DOHH2 (cell line): ENCODE measurements at regions not wholly inside any gene's neighbourhood (a gene's known extent, or its start where the extent isn't known, plus 50 kb on each side); places are given as distances from the start of the nearest gene placed in this dataset.

Experiments used
- H3F3A ChIP-seq: fragments of 200-600 bp; sonication (generic), shearing (Covaris generic); 2 replicates; pipeline ENCODE4 v1.6.0; 2016; ENCODE audit warnings: antibody characterized with exemption, mild to moderate bottlenecking; ENCODE audit not compliant: control insufficient read depth, insufficient read depth
- H3K27ac ChIP-seq: fragments of 200-600 bp; sonication (generic); 2 replicates; pipeline ENCODE4 v1.5.1; 2014; ENCODE audit warnings: low read depth, mild to moderate bottlenecking, low read length, moderate library complexity
- H3K27me3 ChIP-seq: fragments of 200-600 bp; sonication (generic); 2 replicates; pipeline ENCODE4 v1.6.1; 2014; ENCODE audit warnings: mild to moderate bottlenecking, low read length, mixed read lengths; ENCODE audit not compliant: control insufficient read depth
- H3K36me3 ChIP-seq: fragments of 200-600 bp; sonication (generic); 2 replicates; pipeline ENCODE4 v1.6.1; 2014; ENCODE audit warnings: mild to moderate bottlenecking, low read length, moderate library complexity, mixed read lengths; ENCODE audit not compliant: control insufficient read depth
- H3K4me1 ChIP-seq: fragments of 200-600 bp; sonication (generic); 2 replicates; pipeline ENCODE4 v1.6.1; 2014; ENCODE audit warnings: mild to moderate bottlenecking, low read length, mixed read lengths; ENCODE audit not compliant: control insufficient read depth
- H3K4me2 ChIP-seq: fragments of 200-600 bp; sonication (generic); 2 replicates; pipeline ENCODE4 v1.6.0; 2014; ENCODE audit warnings: mild to moderate bottlenecking, low read length, moderate library complexity
- H3K4me3 ChIP-seq: fragments of 200-600 bp; sonication (generic); 2 replicates; pipeline ENCODE4 v1.5.1; 2014; ENCODE audit warnings: mild to moderate bottlenecking, low read length, mixed read lengths
- H3K79me2 ChIP-seq: fragments of 200-600 bp; sonication (generic); 2 replicates; pipeline ENCODE4 v1.6.1; 2014; ENCODE audit warnings: mild to moderate bottlenecking, low read length, mixed read lengths; ENCODE audit not compliant: control insufficient read depth
- H3K9me2 ChIP-seq: fragments of 200-600 bp; sonication (generic); replicated peaks from 2 replicates; pipeline ENCODE4 v1.6.1; 2014; ENCODE audit warnings: mild to moderate bottlenecking, low read length, mixed read lengths; ENCODE audit not compliant: control insufficient read depth
- H3K9me3 ChIP-seq: fragments of 200-600 bp; sonication (generic); 2 replicates; pipeline ENCODE4 v1.6.1; 2014; ENCODE audit warnings: antibody characterized with exemption, low read length, mixed read lengths; ENCODE audit not compliant: control insufficient read depth, insufficient read depth
- H4K20me1 ChIP-seq: fragments of 200-600 bp; sonication (generic); 2 replicates; pipeline ENCODE4 v1.6.0; 2014; ENCODE audit warnings: low read depth, mild to moderate bottlenecking, antibody characterized with exemption, low read length, moderate library complexity; ENCODE audit not compliant: control insufficient read depth, insufficient read depth
- CTCF ChIP-seq: fragments of 200-600 bp; sonication (generic); IDR thresholded peaks from one replicate; pipeline ENCODE4 v1.5.1; 2014; ENCODE audit warnings: antibody characterized with exemption, mild to moderate bottlenecking, low read depth, low read length; ENCODE audit not compliant: poor library complexity, severe bottlenecking
- EZH2phosphoT487 ChIP-seq: fragments of 200-600 bp; sonication (generic); IDR thresholded peaks from 2 replicates; pipeline ENCODE4 v1.6.1; 2017; ENCODE audit warnings: borderline replicate concordance, mild to moderate bottlenecking, antibody characterized with exemption, low read length, moderate library complexity, mixed read lengths

- no peak overlapping the region for H3K4me3 ChIP-seq
- no peaks in the 10 kb centered on the region for H3K4me1 ChIP-seq
- H3K9me2 ChIP-seq: no peaks in the 10 kb centered on the region
- no peaks in the 10 kb centered on the region for H3K27me3 ChIP-seq
- peaks cover 12% of the 10 kb centered on the region; the same call in 1 of the 2 replicates for H3K9me3 ChIP-seq
- no peaks in the 10 kb centered on the region for H3K79me2 ChIP-seq
- H3K4me2 ChIP-seq: no peak overlapping the region
- no peak for TF ChIP-seq CTCF
- TF ChIP-seq EZH2phosphoT487: no peak
- H3K36me3 ChIP-seq: no peaks in the 10 kb centered on the region
- no peaks in the 10 kb centered on the region for H3F3A ChIP-seq
- no peaks in the 10 kb centered on the region for H4K20me1 ChIP-seq
- H3K27ac ChIP-seq: no peak overlapping the region
These were observed 871.5 kb downstream of the AMY1C start for GRCh38 chr1:104621221-104621620.

GRCh38 chr1:104624538-104624937, 874.8 kb downstream of the AMY1C start:
- H3K9me3 ChIP-seq: no peaks in the 10 kb centered on the region; the same call in 1 of the 2 replicates
- H3K27me3 ChIP-seq: no peaks in the 10 kb centered on the region
- H3K79me2 ChIP-seq: no peaks in the 10 kb centered on the region
- H3K4me3 ChIP-seq: no peak overlapping the region
- no peak overlapping the region for H3K4me2 ChIP-seq
- H3K4me1 ChIP-seq: no peaks in the 10 kb centered on the region
- TF ChIP-seq EZH2phosphoT487: no peak
- TF ChIP-seq CTCF: no peak
- no peaks in the 10 kb centered on the region for H3K36me3 ChIP-seq
- H3F3A ChIP-seq: no peaks in the 10 kb centered on the region
- H3K9me2 ChIP-seq: no peaks in the 10 kb centered on the region
- H3K27ac ChIP-seq: no peak overlapping the region
- no peaks in the 10 kb centered on the region for H4K20me1 ChIP-seq

- Histone ChIP-seq H3F3A (no peaks in the 10 kb centered on the region), H3K27ac (no peak overlapping the region), H3K4me2 (no peak overlapping the region)
These were observed 879.9 kb downstream of the AMY1C start for GRCh38 chr1:104629589-104629988.

More at GRCh38 chr1:104629589-104629988, 879.9 kb downstream of the AMY1C start:
- H3K4me1 ChIP-seq: no peaks in the 10 kb centered on the region
- H4K20me1 ChIP-seq: no peaks in the 10 kb centered on the region
- H3K79me2 ChIP-seq: no peaks in the 10 kb centered on the region
- H3K9me2 ChIP-seq: no peaks in the 10 kb centered on the region
- no peaks in the 10 kb centered on the region for H3K27me3 ChIP-seq
- TF ChIP-seq CTCF (no peak), EZH2phosphoT487 (no peak)
- H3K9me3 ChIP-seq: no peaks in the 10 kb centered on the region
- no peak overlapping the region for H3K4me3 ChIP-seq
- no peaks in the 10 kb centered on the region for H3K36me3 ChIP-seq
